IMR-90 (cell line): ENCODE measurements at regions not wholly inside any gene's neighbourhood (a gene's known extent, or its start where the extent isn't known, plus 50 kb on each side); places are given as distances from the start of the nearest gene placed in this dataset.

Experiments used
- ATAC-seq: fragments of 200-7000 bp; cut with Tn5 transposase; 2 replicates; pipeline ENCODE4 v1.9.1; 2020; ENCODE audit warnings: low read depth, mild to moderate bottlenecking, moderate library complexity
- BruUV-seq: library from RNA; stranded (reverse); fragments of 400-500 nt; replicated peaks from 2 replicates; lab custom pipeline; 2021; lab: Mats Ljungman, UMichigan
- CTCF ChIA-PET: fragments of 300-600 bp; formaldehyde crosslinking; extraction: SDS; loops from one replicate; lab custom pipeline; 2021; ENCODE audit warnings: antibody characterized with exemption; lab: Yijun Ruan, JAX
- POLR2A ChIA-PET: fragments of 300-600 bp; sonication (Branson Sonifier 250); formaldehyde crosslinking; loops from one replicate; lab custom pipeline; 2022; ENCODE audit warnings: antibody characterized with exemption; ENCODE audit not compliant: unreplicated experiment; lab: Charles Lee
- DNase-seq: peaks from one replicate; pipeline ENCODE4 v3.0.0; 2013
- H2AFZ ChIP-seq: replicated peaks from 2 replicates; pipeline ENCODE3; 2013; ENCODE audit warnings: low read length, mild to moderate bottlenecking; ENCODE audit not compliant: poor library complexity
- H2AK5ac ChIP-seq: 2 replicates; pipeline ENCODE4 v1.6.1; 2013; ENCODE audit warnings: low read depth, low read length, inconsistent platforms
- H2AK9ac ChIP-seq: replicated peaks from 2 replicates; pipeline ENCODE3; 2013; ENCODE audit warnings: mild to moderate bottlenecking, low read depth, low read length, moderate library complexity; ENCODE audit not compliant: poor library complexity
- H2BK120ac ChIP-seq: 2 replicates; pipeline ENCODE4 v1.6.1; 2013; ENCODE audit warnings: low read depth, low read length, inconsistent platforms
- H2BK15ac ChIP-seq: 3 replicates; pipeline ENCODE4 v1.6.1; 2013; ENCODE audit warnings: low read depth, low read length, inconsistent platforms
- H2BK20ac ChIP-seq: 2 replicates; pipeline ENCODE4 v1.6.1; 2013; ENCODE audit warnings: low read depth, mild to moderate bottlenecking, inconsistent platforms, low read length, moderate library complexity
- H2BK5ac ChIP-seq: 2 replicates; pipeline ENCODE4 v1.6.1; 2013; ENCODE audit warnings: mild to moderate bottlenecking, low read depth, low read length, inconsistent platforms; ENCODE audit not compliant: poor library complexity, severe bottlenecking
- H3K14ac ChIP-seq: replicated peaks from 2 replicates; pipeline ENCODE4 v1.6.1; 2013; ENCODE audit warnings: low read depth, low read length, inconsistent platforms
- H3K18ac ChIP-seq: 2 replicates; pipeline ENCODE4 v1.6.1; 2013; ENCODE audit warnings: low read depth, low read length, control low read depth
- H3K23ac ChIP-seq: 2 replicates; pipeline ENCODE4 v1.6.1; 2013; ENCODE audit warnings: low read depth, low read length, inconsistent platforms
- H3K27ac ChIP-seq: 2 replicates; pipeline ENCODE4 v1.5.1; 2013; ENCODE audit warnings: mild to moderate bottlenecking, control low read depth, low read length; ENCODE audit not compliant: insufficient read depth
- H3K27me3 ChIP-seq: 2 replicates; pipeline ENCODE4 v1.6.1; 2013; ENCODE audit warnings: low read length; ENCODE audit not compliant: control insufficient read depth, insufficient read depth
- H3K36me3 ChIP-seq: 2 replicates; pipeline ENCODE4 v1.6.1; 2013; ENCODE audit warnings: low read length, mixed read lengths; ENCODE audit not compliant: control insufficient read depth, insufficient read depth
- H3K4ac ChIP-seq: 2 replicates; pipeline ENCODE4 v1.6.1; 2013; ENCODE audit warnings: low read depth, low read length, inconsistent platforms
- H3K4me1 ChIP-seq: 2 replicates; pipeline ENCODE4 v1.6.1; 2013; ENCODE audit warnings: low read length, mixed read lengths; ENCODE audit not compliant: control insufficient read depth, insufficient read depth
- H3K4me2 ChIP-seq: 2 replicates; pipeline ENCODE4 v1.6.1; 2013; ENCODE audit warnings: low read depth, mild to moderate bottlenecking, control low read depth, low read length, moderate library complexity
- H3K4me3 ChIP-seq: 2 replicates; pipeline ENCODE4 v1.5.1; 2013; ENCODE audit warnings: low read depth, mild to moderate bottlenecking, control low read depth, low read length, moderate library complexity; ENCODE audit not compliant: insufficient read depth
- H3K56ac ChIP-seq: 2 replicates; pipeline ENCODE4 v1.6.1; 2013; ENCODE audit warnings: low read length, inconsistent platforms; ENCODE audit not compliant: insufficient read depth; ENCODE audit errors: extremely low read depth
- H3K79me1 ChIP-seq, 2 experiments: 2 replicates each; pipeline ENCODE4 v1.6.1; 2013; ENCODE audit warnings: low read length in 2 of 2, inconsistent platforms in 1 of 2, low read depth in 1 of 2
- H3K9ac ChIP-seq: 2 replicates; pipeline ENCODE4 v1.6.1; 2013; ENCODE audit warnings: low read depth, low read length, control low read depth
- H3K9me1 ChIP-seq: 2 replicates; pipeline ENCODE4 v1.6.1; 2013; ENCODE audit warnings: low read length, inconsistent platforms; ENCODE audit not compliant: insufficient read depth
- H3K9me3 ChIP-seq: 2 replicates; pipeline ENCODE4 v1.6.1; 2013; ENCODE audit warnings: low read length; ENCODE audit not compliant: control insufficient read depth, insufficient read depth
- H4K20me1 ChIP-seq: 2 replicates; pipeline ENCODE4 v1.6.1; 2013; ENCODE audit warnings: low read length, inconsistent platforms; ENCODE audit not compliant: insufficient read depth
- H4K5ac ChIP-seq: 2 replicates; pipeline ENCODE4 v1.6.1; 2013; ENCODE audit warnings: mild to moderate bottlenecking, low read depth, low read length, control low read depth
- H4K8ac ChIP-seq, 2 experiments: 2 replicates each; pipeline ENCODE4 v1.6.1; 2013; ENCODE audit warnings: low read depth in 2 of 2, low read length in 2 of 2, control low read depth in 1 of 2, inconsistent platforms in 1 of 2
- H4K91ac ChIP-seq: 2 replicates; pipeline ENCODE4 v1.6.1; 2013; ENCODE audit warnings: low read depth, low read length, inconsistent platforms; ENCODE audit not compliant: insufficient read depth
- CEBPB ChIP-seq: IDR thresholded peaks from 2 replicates; pipeline ENCODE4 v1.6.1; 2012; ENCODE audit warnings: low read depth, low read length, improper control_type of control experiment
- ELK1 ChIP-seq: fragments of 150-350 bp; IDR thresholded peaks from 2 replicates; pipeline ENCODE4 v1.6.1; 2016; ENCODE audit warnings: low read depth, mild to moderate bottlenecking, low read length, moderate library complexity, borderline replicate concordance
- MAFK ChIP-seq: IDR thresholded peaks from 2 replicates; pipeline ENCODE4 v1.6.1; 2012; ENCODE audit warnings: low read depth, low read length, improper control_type of control experiment
- MAZ ChIP-seq: IDR thresholded peaks from 2 replicates; pipeline ENCODE4 v1.6.1; 2012; ENCODE audit warnings: low read depth, mild to moderate bottlenecking, low read length, improper control_type of control experiment, moderate library complexity, borderline replicate concordance
- MXI1 ChIP-seq: IDR thresholded peaks from 2 replicates; pipeline ENCODE4 v1.6.1; 2012; ENCODE audit warnings: low read depth, mild to moderate bottlenecking, low read length, moderate library complexity, borderline replicate concordance
- NFE2L2 ChIP-seq: fragments of 150-350 bp; IDR thresholded peaks from 2 replicates; pipeline ENCODE4 v1.6.1; 2016; ENCODE audit warnings: low read depth, mild to moderate bottlenecking, low read length
- POLR2A ChIP-seq: IDR thresholded peaks from 2 replicates; pipeline ENCODE4 v1.6.1; 2012; ENCODE audit warnings: mild to moderate bottlenecking, low read depth, low read length
- RAD21 ChIP-seq: IDR thresholded peaks from 2 replicates; pipeline ENCODE4 v1.6.1; 2012; ENCODE audit warnings: low read length, improper control_type of control experiment
- RFX5 ChIP-seq: IDR thresholded peaks from 2 replicates; pipeline ENCODE4 v1.8.0; 2012; ENCODE audit warnings: low read depth, mild to moderate bottlenecking, low read length, moderate library complexity
- WGBS, 2 experiments: methylation state at CpG; one replicate each; pipeline versions ENCODE4 v1.1.5 to v1.1.7; 2013; ENCODE audit warnings: missing lambda C conversion rate in 2 of 2; ENCODE audit not compliant: insufficient read length in 1 of 2; ENCODE audit errors: extremely low coverage in 2 of 2; 5-methylcytosine and 5-hydroxymethylcytosine counted together
- dilution Hi-C: fragments of 300-500 bp; cut with HindIII; formaldehyde crosslinking; loops from one replicate; pipeline ENCODE4 v1.14.3; 2018; ENCODE audit warnings: low sequenced_read_pairs; ENCODE audit not compliant: unreplicated experiment
- in situ Hi-C: fragments of 300-500 bp; cut with MboI; formaldehyde crosslinking; loops from 3 replicates; pipeline ENCODE4 v1.14.3; 2019; ENCODE audit warnings: low sequenced_read_pairs, inconsistent platforms, mixed read lengths
- intact Hi-C: fragments of 100-400 bp; cut with micrococcal nuclease; formaldehyde crosslinking; loops from 2 replicates; pipeline ENCODE4 v1.10.0; 2022

- Histone ChIP-seq H3K79me1 (no peaks in the 10 kb centered on the region; a peak in 1 of 4 replicates), H2BK15ac (0 out of 3 replicates have a peak overlapping the region, but pooled peaks have one; percentile 20), H3K9me1 (no peaks in the 10 kb centered on the region), H3K27ac (no peak overlapping the region), H3K56ac (no peak overlapping the region), H3K4me2 (no peak overlapping the region), H2BK20ac (no peak overlapping the region), H2AK5ac (no peak overlapping the region), H4K91ac (no peak overlapping the region), H3K9me3 (no peaks in the 10 kb centered on the region), H2BK5ac (no peak overlapping the region), H2AFZ (no peak overlapping the region), H3K27me3 (no peaks in the 10 kb centered on the region), H4K8ac (peak overlapping the region in 1 of 2 experiments; percentile 4; a peak in 3 of 4 replicates), H3K4me3 (no peak overlapping the region), H4K5ac (no peak overlapping the region; the same call in 1 of the 2 replicates), H4K20me1 (no peaks in the 10 kb centered on the region), H2BK120ac (no peak overlapping the region), H3K36me3 (no peaks in the 10 kb centered on the region), H2AK9ac (no peak overlapping the region), H3K4ac (no peak overlapping the region), H3K18ac (peak overlapping the region; percentile 64; the same call in 1 of the 2 replicates), H3K23ac (no peak overlapping the region; the same call in 1 of the 2 replicates), H3K9ac (no peak overlapping the region), H3K14ac (no peak overlapping the region), H3K4me1 (peaks cover 10% of the 10 kb centered on the region)
- ATAC-seq (no peak), DNase-seq (peak; percentile 54)
- CTCF ChIA-PET = no interaction called here
- POLR2A ChIA-PET = interaction anchor here (0.7 kb wide), 1 partner anchor 21 kb away, joined by 12 read pairs; no protein-coding TSS in a partner anchor
- no CpG with 5 or more reads among the region's 3 CpGs for WGBS, 2 experiments
- BruUV-seq = no TSS peak
- intact Hi-C loops (loop anchor here (5.0 kb wide), 1 partner anchor 143 kb away; the partner anchor contains the start of gene PCDH7), in situ Hi-C loops (no loop called here), dilution Hi-C loops (no loop called here)
- no peak for TF ChIP-seq RFX5
- no peak for TF ChIP-seq MXI1
- no peak for TF ChIP-seq NFE2L2
- no peak for TF ChIP-seq CEBPB
- TF ChIP-seq ELK1 = no peak
- TF ChIP-seq POLR2A = no peak
- no peak for TF ChIP-seq MAZ
- no peak for TF ChIP-seq RAD21
- no peak for TF ChIP-seq MAFK
Measured at GRCh38 chr4:30865691-30866090, 145.5 kb downstream of the PCDH7 start.
